RWPE1 (cell line): ENCODE measurements at regions not wholly inside any gene's neighbourhood (a gene's known extent, or its start where the extent isn't known, plus 50 kb on each side); places are given as distances from the start of the nearest gene placed in this dataset.
"Not testable (repeated sequence)": the region's sequence is repeated elsewhere in the genome, so short reads cannot be mapped to it uniquely, and the experiment has no call there.

Source experiments
- CTCF ChIA-PET: fragments of 350-600 bp; sonication (Branson Sonifier 250); formaldehyde crosslinking; extraction: SDS; loops from one replicate; lab custom pipeline; 2021; lab: Yijun Ruan, JAX
- POLR2A ChIA-PET: fragments of 400-600 bp; formaldehyde crosslinking; extraction: SDS; loops from one replicate; lab custom pipeline; 2020; ENCODE audit warnings: antibody characterized with exemption; ENCODE audit not compliant: low non-redundant PET; lab: Yijun Ruan, JAX
- DNase-seq: peaks from one replicate; pipeline ENCODE4 v3.0.0; 2012; ENCODE audit warnings: low spot score
- H3K27ac ChIP-seq: fragments of 450-650 bp; 2 replicates; pipeline ENCODE4 v1.5.1; 2017
- CTCF ChIP-seq: fragments of 450-650 bp; conservative IDR thresholded peaks from 2 replicates; pipeline ENCODE4 v1.5.1; 2017; ENCODE audit warnings: low read depth, mild to moderate bottlenecking

GRCh38 chr1:26626994-26627393, 68.8 kb upstream of the ARID1A start:
- no peak overlapping the region for H3K27ac ChIP-seq
- CTCF ChIA-PET, result interaction anchor here (0.7 kb wide), 1 partner anchor 33 kb away, joined by 3 read pairs; no protein-coding TSS in a partner anchor
- no peak for DNase-seq
- POLR2A ChIA-PET, result no interaction called here
- TF ChIP-seq CTCF, result no peak

GRCh38 chr1:26627954-26628353, 67.9 kb upstream of the ARID1A start:
- no peak for DNase-seq
- H3K27ac ChIP-seq, result no peak overlapping the region
- TF ChIP-seq CTCF, result no peak
- ChIA-PET POLR2A (no interaction called here), CTCF (no interaction called here)

DNA sequence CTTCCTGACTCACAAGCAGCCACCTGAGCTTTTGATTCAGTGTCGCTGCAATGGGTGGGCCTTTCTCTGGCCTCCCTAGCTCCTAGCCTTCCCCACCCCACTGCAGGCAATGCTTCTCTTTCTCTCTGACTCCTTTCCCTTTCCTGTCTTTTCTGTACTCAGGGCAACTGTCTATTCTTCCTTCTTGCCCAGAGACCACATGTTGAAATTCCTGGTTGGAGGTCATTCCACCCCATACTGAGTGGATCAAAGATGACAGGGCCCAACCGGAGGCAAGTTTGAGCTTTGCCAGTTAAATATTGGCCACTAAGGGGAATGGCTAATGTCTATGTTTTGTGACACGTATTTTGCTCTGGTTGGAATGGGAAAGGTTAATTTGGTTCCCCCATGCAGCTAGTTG, 65.2 kb upstream of the ARID1A start:
- TF ChIP-seq CTCF, result no peak
- H3K27ac ChIP-seq, result no peak overlapping the region
- POLR2A ChIA-PET, result no interaction called here
- CTCF ChIA-PET, result interaction anchor here (1.2 kb wide), 1 partner anchor 47 kb away, joined by 4 read pairs; no protein-coding TSS in a partner anchor
- DNase-seq, result no peak

- POLR2A ChIA-PET, H3K27ac ChIP-seq, DNase-seq: not testable (repeated sequence)
- CTCF ChIA-PET, result interaction anchor here (0.7 kb wide), 1 partner anchor 175 kb away, joined by 5 read pairs; no protein-coding TSS in a partner anchor
These were observed 60.0 kb upstream of the ARID1A start for GRCh38 chr1:26635800-26636199.

GRCh38 chr1:26645734-26646133, 50.1 kb upstream of the ARID1A start:
- no peak overlapping the region for H3K27ac ChIP-seq
- no peak for DNase-seq
- TF ChIP-seq CTCF, result no peak
- CTCF ChIA-PET, result no interaction called here
- POLR2A ChIA-PET, result no interaction called here
